Cardiac muscle cell (in vitro differentiated cells and primary cell): ENCODE measurements at regions not wholly inside any gene's neighbourhood (a gene's known extent, or its start where the extent isn't known, plus 50 kb on each side); places are given as distances from the start of the nearest gene placed in this dataset.

Source experiments
- DNase-seq, 2 donors: peaks; one replicate each; pipeline versions ENCODE4 v3.0.0 to v3.0.0-alpha.2; 2010 to 2017; ENCODE audit warnings: low read depth in 1 of 2, low spot score in 1 of 2
- H3K27ac ChIP-seq: fragments of 200-600 bp; sonication (generic); 2 replicates; pipeline ENCODE4 v1.5.1; 2016
- H3K27me3 ChIP-seq: fragments of 200-600 bp; sonication (generic); 2 replicates; pipeline ENCODE4 v1.6.0; 2016; ENCODE audit warnings: control low read depth
- H3K36me3 ChIP-seq: fragments of 200-600 bp; sonication (generic); 2 replicates; pipeline ENCODE4 v1.5.1; 2016; ENCODE audit warnings: control low read depth
- H3K4me1 ChIP-seq: fragments of 200-600 bp; sonication (generic); 2 replicates; pipeline ENCODE4 v1.8.1; 2017; ENCODE audit warnings: low read depth, mild to moderate bottlenecking, mixed run types
- H3K4me3 ChIP-seq: fragments of 200-600 bp; sonication (generic); 2 replicates; pipeline ENCODE4 v1.5.1; 2016; ENCODE audit warnings: mild to moderate bottlenecking
- H3K9me3 ChIP-seq: fragments of 200-600 bp; sonication (generic); 2 replicates; pipeline ENCODE4 v1.5.1; 2017; ENCODE audit warnings: low read depth, mild to moderate bottlenecking, control low read depth
- CTCF ChIP-seq: IDR thresholded peaks from 2 replicates; pipeline ENCODE4 v1.5.1; 2012; ENCODE audit warnings: low read depth, mild to moderate bottlenecking, low read length

GRCh38 chr14:100394886-100395672 lies 71.9 kb downstream of the SLC25A47 start:
- no peak overlapping the region for H3K27ac ChIP-seq
- DNase-seq: no peak
- H3K36me3 ChIP-seq: no peaks in the 10 kb centered on the region
- no peaks in the 10 kb centered on the region for H3K9me3 ChIP-seq
- H3K27me3 ChIP-seq: no peaks in the 10 kb centered on the region
- no peak for TF ChIP-seq CTCF
- no peak overlapping the region for H3K4me3 ChIP-seq
- H3K4me1 ChIP-seq: peaks cover 7% of the 10 kb centered on the region

DNA sequence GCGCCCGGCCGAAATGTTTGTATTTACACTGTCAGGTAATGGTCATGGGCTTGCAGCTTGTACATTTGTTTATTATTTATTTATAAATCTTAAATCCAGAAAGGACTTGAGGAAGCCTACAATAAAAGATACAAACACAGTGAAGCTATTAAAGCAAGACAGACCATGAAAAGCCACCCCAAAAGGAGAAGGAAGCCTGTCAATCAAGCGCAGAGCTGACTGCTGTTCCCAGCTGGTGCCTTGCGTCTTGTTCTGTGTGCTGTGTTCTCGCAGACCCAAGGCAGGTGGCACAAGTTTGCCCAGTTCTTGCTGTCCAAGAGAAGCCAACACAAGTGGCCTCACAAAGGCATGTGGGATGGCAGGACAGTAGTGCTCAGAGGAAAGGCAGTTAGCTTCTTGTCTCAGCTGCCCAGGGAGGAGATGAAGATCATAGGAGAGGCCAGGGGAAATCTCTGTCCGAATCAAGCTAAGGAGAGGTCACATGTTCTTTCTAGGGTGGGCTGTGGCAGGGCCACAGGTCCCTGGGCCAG lies 73.2 kb downstream of the SLC25A47 start:
- H3K4me1 ChIP-seq: no peaks in the 10 kb centered on the region
- no peak overlapping the region for H3K27ac ChIP-seq
- DNase-seq: no peak
- H3K36me3 ChIP-seq: no peaks in the 10 kb centered on the region
- no peak for TF ChIP-seq CTCF
- no peak overlapping the region for H3K4me3 ChIP-seq
- H3K9me3 ChIP-seq: no peaks in the 10 kb centered on the region
- H3K27me3 ChIP-seq: no peaks in the 10 kb centered on the region

DNA sequence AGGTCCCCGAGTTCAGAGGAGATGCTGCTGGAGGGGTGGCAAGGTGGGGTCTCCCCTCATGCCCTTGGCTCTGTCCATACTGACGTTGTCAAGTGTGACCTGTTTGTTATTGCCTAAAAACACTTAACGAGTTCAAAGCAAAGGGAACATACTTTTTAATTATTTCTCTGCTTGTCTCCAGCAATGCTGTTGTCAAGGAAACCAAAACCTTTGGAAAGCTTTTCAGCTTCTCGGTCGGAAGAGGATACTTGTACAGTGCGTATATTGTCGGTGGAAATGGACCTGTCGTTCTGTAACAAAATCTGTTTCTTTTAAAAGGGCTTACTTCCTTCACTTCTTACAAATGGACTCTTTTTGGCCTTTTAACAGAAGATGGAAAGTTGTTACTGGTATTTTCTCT lies 73.9 kb downstream of the SLC25A47 start:
- no peak for DNase-seq
- no peak for TF ChIP-seq CTCF
- Histone ChIP-seq H3K27ac (no peak overlapping the region), H3K27me3 (no peaks in the 10 kb centered on the region), H3K4me1 (no peaks in the 10 kb centered on the region), H3K9me3 (no peaks in the 10 kb centered on the region), H3K4me3 (no peak overlapping the region), H3K36me3 (no peaks in the 10 kb centered on the region)

- no peaks in the 10 kb centered on the region for H3K27me3 ChIP-seq
- no peak for DNase-seq
- no peaks in the 10 kb centered on the region for H3K4me1 ChIP-seq
Observed at GRCh38 chr14:100398044-100398443, 74.9 kb downstream of the SLC25A47 start.

DNA sequence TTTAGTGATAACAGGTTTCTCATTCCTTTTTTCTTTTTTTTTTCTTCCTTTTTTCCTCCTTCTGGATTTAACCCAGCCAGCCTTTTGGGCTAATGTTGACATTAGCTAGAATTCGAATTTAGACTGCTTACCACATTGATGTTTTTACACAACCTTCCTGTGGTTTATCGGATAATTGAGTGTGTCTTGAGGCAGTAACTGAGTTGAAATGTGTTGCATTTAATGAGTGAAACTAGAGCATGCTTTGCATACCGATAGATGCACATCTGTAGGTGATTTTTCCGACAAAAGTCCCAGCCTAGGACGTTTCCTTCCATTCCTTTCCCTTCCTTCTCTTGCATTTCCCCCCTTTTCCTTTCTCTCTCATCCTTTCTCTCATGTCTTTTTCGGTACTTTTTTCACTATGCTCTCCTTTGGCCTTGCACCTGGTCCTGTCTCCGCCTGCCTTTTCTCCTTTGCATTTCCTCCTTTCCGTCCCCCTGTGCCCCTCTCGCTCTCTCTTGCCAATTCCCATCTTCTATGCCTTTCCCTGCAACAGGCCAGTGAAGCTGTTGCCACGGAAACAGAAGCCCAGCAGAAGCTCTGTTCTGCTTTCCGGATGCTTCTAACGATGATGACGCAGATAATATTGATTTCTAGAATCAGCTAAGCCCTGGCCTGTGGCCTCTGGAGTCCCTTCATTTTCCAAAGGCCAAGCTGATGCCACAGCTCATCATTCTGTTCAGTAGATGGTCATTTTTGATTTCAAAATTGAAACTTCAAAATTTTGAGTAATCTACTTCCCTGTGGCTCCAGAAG lies 76.1 kb downstream of the SLC25A47 start:
- H3K36me3 ChIP-seq: no peaks in the 10 kb centered on the region
- no peaks in the 10 kb centered on the region for H3K4me1 ChIP-seq
- H3K27me3 ChIP-seq: no peaks in the 10 kb centered on the region
- H3K27ac ChIP-seq: no peak overlapping the region
- H3K9me3 ChIP-seq: no peaks in the 10 kb centered on the region
- TF ChIP-seq CTCF: no peak
- no peak for DNase-seq
- no peak overlapping the region for H3K4me3 ChIP-seq

More at GRCh38 chr14:100398044-100398443, 74.9 kb downstream of the SLC25A47 start:
- Histone ChIP-seq H3K27ac (no peak overlapping the region), H3K4me3 (no peak overlapping the region), H3K9me3 (no peaks in the 10 kb centered on the region), H3K36me3 (no peaks in the 10 kb centered on the region)
- TF ChIP-seq CTCF: no peak
